ENCODE measurements at regions not wholly inside any gene's neighbourhood (a gene's known extent, or its start where the extent isn't known, plus 50 kb on each side); places are given as distances from the start of the nearest gene placed in this dataset.

DNA sequence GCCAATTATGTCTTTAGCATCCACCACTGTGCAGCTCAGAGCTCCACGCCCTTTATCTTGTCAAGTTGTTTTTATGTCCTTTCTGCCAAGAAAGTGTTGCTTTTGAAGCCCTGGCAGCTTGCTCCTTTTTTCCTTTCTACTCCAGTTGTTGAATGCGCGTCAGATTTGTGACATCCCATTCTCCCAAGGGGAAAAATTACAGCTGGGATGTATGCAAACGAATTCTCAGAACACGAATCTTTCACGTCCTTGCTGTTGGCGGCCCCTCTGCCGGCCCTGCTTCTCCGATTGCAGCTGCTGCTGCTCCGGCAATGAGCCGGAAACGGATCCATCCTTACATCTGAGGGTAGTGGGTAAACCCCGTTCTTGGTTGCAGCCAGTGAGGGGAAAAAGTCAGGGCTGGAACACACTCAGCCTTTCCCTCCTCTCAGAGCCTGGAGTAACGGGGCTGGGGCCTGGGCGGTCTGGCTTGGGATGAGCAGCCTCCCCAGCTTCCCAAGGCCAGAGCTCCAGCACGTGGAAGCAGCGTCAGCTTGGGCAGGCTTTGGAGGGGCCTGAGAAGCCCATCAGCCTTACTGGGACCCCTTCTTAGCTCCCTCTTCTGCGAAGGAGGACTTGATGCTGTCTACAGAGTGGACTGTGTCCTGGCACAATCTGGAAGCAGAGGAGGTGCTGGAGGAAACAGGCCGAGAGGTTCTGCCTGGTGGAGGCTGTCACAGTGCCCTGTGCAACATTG, 79.0 kb upstream of the CHST15 start:
- TF ChIP-seq EZH2phosphoT487 (IDR thresholded peaks at IDR 0.05; ENCODE audit: borderline replicate concordance, low read depth, low read length), result no peak
- TF ChIP-seq, protein P1, sequence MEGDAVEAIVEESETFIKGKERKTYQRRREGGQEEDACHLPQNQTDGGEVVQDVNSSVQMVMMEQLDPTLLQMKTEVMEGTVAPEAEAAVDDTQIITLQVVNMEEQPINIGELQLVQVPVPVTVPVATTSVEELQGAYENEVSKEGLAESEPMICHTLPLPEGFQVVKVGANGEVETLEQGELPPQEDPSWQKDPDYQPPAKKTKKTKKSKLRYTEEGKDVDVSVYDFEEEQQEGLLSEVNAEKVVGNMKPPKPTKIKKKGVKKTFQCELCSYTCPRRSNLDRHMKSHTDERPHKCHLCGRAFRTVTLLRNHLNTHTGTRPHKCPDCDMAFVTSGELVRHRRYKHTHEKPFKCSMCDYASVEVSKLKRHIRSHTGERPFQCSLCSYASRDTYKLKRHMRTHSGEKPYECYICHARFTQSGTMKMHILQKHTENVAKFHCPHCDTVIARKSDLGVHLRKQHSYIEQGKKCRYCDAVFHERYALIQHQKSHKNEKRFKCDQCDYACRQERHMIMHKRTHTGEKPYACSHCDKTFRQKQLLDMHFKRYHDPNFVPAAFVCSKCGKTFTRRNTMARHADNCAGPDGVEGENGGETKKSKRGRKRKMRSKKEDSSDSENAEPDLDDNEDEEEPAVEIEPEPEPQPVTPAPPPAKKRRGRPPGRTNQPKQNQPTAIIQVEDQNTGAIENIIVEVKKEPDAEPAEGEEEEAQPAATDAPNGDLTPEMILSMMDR (conservative IDR thresholded peaks at IDR 0.05; ENCODE audit: low read length), result no peak
